CD14-positive monocyte (primary cell): ENCODE measurements at regions not wholly inside any gene's neighbourhood (a gene's known extent, or its start where the extent isn't known, plus 50 kb on each side); places are given as distances from the start of the nearest gene placed in this dataset.
A peak's percentile ranks its signal among the peaks of the same experiment; 100 is the strongest.

Source experiments
- DNase-seq, 3 donors: peaks; one replicate each; pipeline ENCODE4 v3.0.0-alpha.2; 2011 to 2022
- H2AFZ ChIP-seq: 2 replicates; pipeline ENCODE4 v1.6.0; 2012; ENCODE audit warnings: mild to moderate bottlenecking, low read depth, low read length, inconsistent platforms; ENCODE audit not compliant: insufficient read depth, poor library complexity, severe bottlenecking
- H3K27ac ChIP-seq, 2 donors: 1 replicate in 1 of 2; 2 replicates in 1 of 2; pipeline ENCODE4 v1.5.1; 2012 to 2013; ENCODE audit warnings: low read length in 2 of 2, control low read depth in 1 of 2, inconsistent platforms in 1 of 2, low read depth in 1 of 2, mild to moderate bottlenecking in 1 of 2
- H3K27me3 ChIP-seq, 2 donors: one replicate each; pipeline versions ENCODE4 v1.6.0 to v1.6.1; 2011 to 2013; ENCODE audit warnings: low read length in 2 of 2; ENCODE audit not compliant: control insufficient read depth in 2 of 2, insufficient read depth in 2 of 2
- H3K36me3 ChIP-seq, 2 donors: replicated peaks in 1 of 2; 1 replicate in 1 of 2; 2 replicates in 1 of 2; pipeline versions ENCODE4 v1.5.1 to v1.6.1; 2012 to 2013; ENCODE audit warnings: low read length in 2 of 2, control low read depth in 1 of 2, inconsistent platforms in 1 of 2, mild to moderate bottlenecking in 1 of 2; ENCODE audit not compliant: insufficient read depth in 2 of 2, control insufficient read depth in 1 of 2
- H3K4me1 ChIP-seq, 2 donors: 1 replicate in 1 of 2; 2 replicates in 1 of 2; pipeline versions ENCODE4 v1.5.1 to v1.6.1; 2012 to 2013; ENCODE audit warnings: low read length in 2 of 2, control low read depth in 1 of 2, inconsistent platforms in 1 of 2, mild to moderate bottlenecking in 1 of 2, moderate library complexity in 1 of 2; ENCODE audit not compliant: insufficient read depth in 2 of 2, control insufficient read depth in 1 of 2
- H3K4me2 ChIP-seq: replicated peaks from 2 replicates; pipeline ENCODE3; 2012; ENCODE audit warnings: low read length, moderate library complexity, mild to moderate bottlenecking; ENCODE audit not compliant: poor library complexity, severe bottlenecking; ENCODE audit errors: extremely low read depth
- H3K4me3 ChIP-seq, 3 experiments: fragments of 200-600 bp in 1 of 3; sonication (generic) in 1 of 3; replicated peaks in 1 of 3; 1 replicate in 2 of 3; 2 replicates in 1 of 3; pipeline ENCODE4 v1.5.1; 2011 to 2013; ENCODE audit warnings: low read length in 3 of 3, mild to moderate bottlenecking in 3 of 3, control low read depth in 2 of 3, low read depth in 2 of 3, inconsistent platforms in 1 of 3, moderate library complexity in 1 of 3
- H3K79me2 ChIP-seq: 2 replicates; pipeline ENCODE4 v1.6.0; 2012; ENCODE audit warnings: mild to moderate bottlenecking, control low read depth, inconsistent platforms, low read length, moderate library complexity; ENCODE audit not compliant: insufficient read depth
- H3K9ac ChIP-seq: 2 replicates; pipeline ENCODE4 v1.6.0; 2017; ENCODE audit warnings: low read length, mild to moderate bottlenecking; ENCODE audit not compliant: insufficient read depth, poor library complexity, severe bottlenecking
- H3K9me3 ChIP-seq, 2 donors: replicated peaks in 1 of 2; 1 replicate in 1 of 2; 2 replicates in 1 of 2; pipeline versions ENCODE4 v1.5.1 to v1.6.1; 2012 to 2013; ENCODE audit warnings: low read length in 2 of 2, control low read depth in 1 of 2; ENCODE audit not compliant: control insufficient read depth in 1 of 2, insufficient read depth in 1 of 2
- H4K20me1 ChIP-seq: 2 replicates; pipeline ENCODE4 v1.6.0; 2012; ENCODE audit warnings: mild to moderate bottlenecking, low read length, control low read depth, moderate library complexity; ENCODE audit not compliant: insufficient read depth
- H3K27ac Mint-ChIP-seq, 7 donors: one replicate each; pipeline ENCODE4 v1.8.0; 2020; ENCODE audit warnings: mild to moderate bottlenecking in 7 of 7, mixed read lengths in 7 of 7, moderate library complexity in 6 of 7, inconsistent platforms in 2 of 7
- H3K27me3 Mint-ChIP-seq, 3 donors: one replicate each; pipeline ENCODE4 v1.8.0; 2021 to 2022; ENCODE audit warnings: low read depth in 3 of 3, mild to moderate bottlenecking in 3 of 3, mixed read lengths in 3 of 3, moderate library complexity in 3 of 3, inconsistent platforms in 1 of 3
- H3K36me3 Mint-ChIP-seq, 2 donors: one replicate each; pipeline ENCODE4 v1.8.0; 2020; ENCODE audit warnings: mixed read lengths in 2 of 2, inconsistent platforms in 1 of 2, mild to moderate bottlenecking in 1 of 2
- H3K4me1 Mint-ChIP-seq: one replicate; pipeline ENCODE4 v1.8.0; 2020; ENCODE audit warnings: mild to moderate bottlenecking, mixed read lengths
- H3K4me3 Mint-ChIP-seq, 2 donors: one replicate each; pipeline ENCODE4 v1.8.0; 2020; ENCODE audit warnings: mild to moderate bottlenecking in 2 of 2, mixed read lengths in 2 of 2, moderate library complexity in 1 of 2
- H3K9me3 Mint-ChIP-seq, 7 donors: one replicate each; pipeline ENCODE4 v1.8.0; 2020 to 2022; ENCODE audit warnings: mixed read lengths in 7 of 7, mild to moderate bottlenecking in 6 of 7, moderate library complexity in 6 of 7, inconsistent platforms in 2 of 7
- CTCF ChIP-seq: fragments of 200-600 bp; IDR thresholded peaks from one replicate; pipeline ENCODE4 v1.8.0; 2022; ENCODE audit warnings: antibody characterized with exemption, mild to moderate bottlenecking
- WGBS: methylation state at CpG from one replicate; pipeline ENCODE4 v1.1.5; 2013; ENCODE audit warnings: missing lambda C conversion rate; ENCODE audit not compliant: insufficient coverage; 5-methylcytosine and 5-hydroxymethylcytosine counted together
- intact Hi-C, 2 donors: fragments of 100-400 bp; cut with micrococcal nuclease; formaldehyde crosslinking; loops; one replicate each; pipeline versions ENCODE4 v1.15.0 to v1.15.1; 2023

- DNase-seq: no peak
- no peak overlapping the region for H3K4me3 ChIP-seq
- TF ChIP-seq CTCF: no peak
- peak overlapping the region in 1 of 2 donors; percentile 85 for H3K4me3 Mint-ChIP-seq
- peaks cover 33% of the 10 kb centered on the region for H3K4me1 Mint-ChIP-seq
- peaks cover 0 to 33% (median 7%) of the 10 kb centered on the region in 7 donors for H3K9me3 Mint-ChIP-seq
- no peak overlapping the region for H3K27ac Mint-ChIP-seq
- H3K27me3 Mint-ChIP-seq: peaks cover 71 to 93% (median 84%) of the 10 kb centered on the region in 3 donors
- H4K20me1 ChIP-seq: no peaks in the 10 kb centered on the region
- H3K27ac ChIP-seq: no peak overlapping the region
- H3K9ac ChIP-seq: no peak overlapping the region
- no peak overlapping the region for H2AFZ ChIP-seq
- 6% methylated on average over 21 of the region's 27 CpGs for WGBS
- peaks cover 10 to 12% of the 10 kb centered on the region in 2 donors for H3K36me3 Mint-ChIP-seq
- no peak overlapping the region for H3K4me2 ChIP-seq
- H3K27me3 ChIP-seq: peaks cover 49 to 82% of the 10 kb centered on the region in 2 donors
- intact Hi-C loops: no loop called here
- H3K79me2 ChIP-seq: no peaks in the 10 kb centered on the region
- no peaks in the 10 kb centered on the region for H3K36me3 ChIP-seq
- peaks cover 39 to 48% of the 10 kb centered on the region in 2 donors for H3K4me1 ChIP-seq
- peaks cover 0 to 24% of the 10 kb centered on the region in 2 donors for H3K9me3 ChIP-seq
Observed at GRCh38 chr17:68195667-68196393, 52.0 kb upstream of the AMZ2 start.

DNA sequence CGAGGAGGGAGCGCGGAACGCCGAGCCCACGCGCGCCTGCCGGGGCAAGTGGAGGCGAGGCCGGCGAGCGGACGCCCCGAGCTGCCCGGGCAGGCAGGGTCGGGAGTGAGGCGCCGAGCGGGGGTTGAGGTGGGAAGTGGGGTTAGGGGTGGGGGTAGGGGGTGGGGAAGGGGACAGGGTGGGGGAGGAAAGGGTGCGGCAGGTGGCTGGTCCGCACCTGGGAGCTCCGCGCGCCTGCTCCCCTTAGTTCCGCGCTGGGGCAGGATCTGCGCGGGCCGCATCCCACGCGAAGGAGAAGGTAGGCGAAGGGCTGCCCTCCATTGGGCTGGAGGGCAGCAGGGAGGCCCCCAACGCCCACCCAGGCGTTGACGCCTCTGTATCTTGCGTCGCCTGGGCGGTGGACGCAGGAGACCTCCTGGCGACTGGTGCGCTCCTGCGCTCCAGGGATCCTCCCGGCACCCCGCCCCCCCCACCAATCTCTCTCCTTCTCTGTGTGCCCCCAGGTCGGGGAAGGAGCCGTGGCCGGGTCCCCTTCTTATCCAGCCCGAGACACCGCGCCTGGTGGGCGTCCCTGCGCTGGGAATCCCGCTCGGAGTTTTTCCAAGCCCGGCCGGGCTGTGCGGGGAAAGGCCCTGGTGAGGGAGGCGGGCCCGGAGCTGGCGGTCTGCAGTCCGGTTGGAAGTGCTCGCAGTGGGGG, 51.3 kb upstream of the AMZ2 start:
- Mint-ChIP-seq H3K27ac (no peak overlapping the region), H3K4me1 (peaks cover 36% of the 10 kb centered on the region), H3K9me3 (peaks cover 0 to 33% (median 7%) of the 10 kb centered on the region in 7 donors), H3K4me3 (peak overlapping the region in 1 of 2 donors; percentile 85), H3K36me3 (peaks cover 10 to 12% of the 10 kb centered on the region in 2 donors), H3K27me3 (peaks cover 76 to 98% (median 90%) of the 10 kb centered on the region in 3 donors)
- Histone ChIP-seq H3K9ac (no peak overlapping the region), H3K4me2 (peak overlapping the region; percentile 34), H3K9me3 (peaks cover 0 to 24% of the 10 kb centered on the region in 2 donors), H3K4me1 (peaks cover 42 to 54% of the 10 kb centered on the region in 2 donors), H3K4me3 (no peak overlapping the region), H2AFZ (no peak overlapping the region), H3K79me2 (no peaks in the 10 kb centered on the region), H3K27ac (no peak overlapping the region), H3K36me3 (no peaks in the 10 kb centered on the region), H4K20me1 (no peaks in the 10 kb centered on the region), H3K27me3 (peaks cover 49 to 89% of the 10 kb centered on the region in 2 donors)
- no peak for DNase-seq
- intact Hi-C loops: no loop called here
- no peak for TF ChIP-seq CTCF
- under 1% methylated on average over 61 of the region's 63 CpGs for WGBS
